Adrenal gland (tissue), 5 donors: ENCODE measurements at regions not wholly inside any gene's neighbourhood (a gene's known extent, or its start where the extent isn't known, plus 50 kb on each side); places are given as distances from the start of the nearest gene placed in this dataset.

Experiments used
- POLR2A ChIP-seq, 2 donors: fragments of 450-650 bp; IDR thresholded peaks; one replicate each; pipeline ENCODE4 v1.6.1; 2017; ENCODE audit warnings: antibody characterized with exemption in 2 of 2, mild to moderate bottlenecking in 2 of 2, moderate library complexity in 1 of 2
- TF ChIP-seq, protein P1 (sequence below), 6 experiments: fragments of 450-650 bp in 4 of 6; fragments of 200-600 bp in 2 of 6; sonication (generic) in 1 of 6; IDR thresholded peaks; 1 replicate in 5 of 6; 2 replicates in 1 of 6; pipeline versions ENCODE4 v1.5.1 to v1.8.0; 2016 to 2021; ENCODE audit warnings: antibody characterized with exemption in 6 of 6, mild to moderate bottlenecking in 2 of 6, moderate library complexity in 1 of 6
- donor health status: DM: no; HTN: no; CAD: no.

DNA sequence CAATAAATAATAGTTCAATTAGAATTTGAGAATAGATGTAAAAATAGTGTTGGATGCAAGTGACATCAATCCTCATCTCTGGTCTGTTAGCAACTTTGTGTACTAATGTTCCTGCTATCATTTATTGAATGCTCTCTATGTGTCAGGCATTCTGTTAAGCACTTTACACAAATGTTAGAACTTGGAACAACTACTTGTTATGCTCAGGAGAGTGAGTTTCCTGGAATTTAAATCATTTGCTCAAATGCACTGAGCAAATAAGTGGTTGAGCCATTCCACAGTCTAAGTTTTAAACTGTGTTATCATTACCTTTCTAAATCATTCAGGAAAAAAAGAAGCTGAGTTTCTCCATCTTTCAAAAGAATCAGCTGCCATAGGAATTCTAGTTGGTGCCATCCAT, 1327.3 kb upstream of the GOT2 start:
- TF ChIP-seq, protein P1, sequence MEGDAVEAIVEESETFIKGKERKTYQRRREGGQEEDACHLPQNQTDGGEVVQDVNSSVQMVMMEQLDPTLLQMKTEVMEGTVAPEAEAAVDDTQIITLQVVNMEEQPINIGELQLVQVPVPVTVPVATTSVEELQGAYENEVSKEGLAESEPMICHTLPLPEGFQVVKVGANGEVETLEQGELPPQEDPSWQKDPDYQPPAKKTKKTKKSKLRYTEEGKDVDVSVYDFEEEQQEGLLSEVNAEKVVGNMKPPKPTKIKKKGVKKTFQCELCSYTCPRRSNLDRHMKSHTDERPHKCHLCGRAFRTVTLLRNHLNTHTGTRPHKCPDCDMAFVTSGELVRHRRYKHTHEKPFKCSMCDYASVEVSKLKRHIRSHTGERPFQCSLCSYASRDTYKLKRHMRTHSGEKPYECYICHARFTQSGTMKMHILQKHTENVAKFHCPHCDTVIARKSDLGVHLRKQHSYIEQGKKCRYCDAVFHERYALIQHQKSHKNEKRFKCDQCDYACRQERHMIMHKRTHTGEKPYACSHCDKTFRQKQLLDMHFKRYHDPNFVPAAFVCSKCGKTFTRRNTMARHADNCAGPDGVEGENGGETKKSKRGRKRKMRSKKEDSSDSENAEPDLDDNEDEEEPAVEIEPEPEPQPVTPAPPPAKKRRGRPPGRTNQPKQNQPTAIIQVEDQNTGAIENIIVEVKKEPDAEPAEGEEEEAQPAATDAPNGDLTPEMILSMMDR (IDR thresholded peaks at IDR 0.05): no peak
- TF ChIP-seq POLR2A (IDR thresholded peaks at IDR 0.05): no peak
